Body of pancreas (tissue), 4 donors: ENCODE measurements at regions not wholly inside any gene's neighbourhood (a gene's known extent, or its start where the extent isn't known, plus 50 kb on each side); places are given as distances from the start of the nearest gene placed in this dataset.

ENCODE experiments used
- POLR2A ChIP-seq, 3 donors: fragments of 450-650 bp; IDR thresholded peaks; one replicate each; pipeline ENCODE4 v1.6.1; 2016; ENCODE audit warnings: antibody characterized with exemption in 3 of 3, mild to moderate bottlenecking in 2 of 3
- TF ChIP-seq, protein P1 (sequence below), 7 experiments: fragments of 450-650 bp in 4 of 7; fragments of 200-600 bp in 3 of 7; sonication (generic) in 3 of 7; IDR thresholded peaks; one replicate each; pipeline ENCODE4 v1.5.1; 2016 to 2019; ENCODE audit warnings: antibody characterized with exemption in 7 of 7

DNA sequence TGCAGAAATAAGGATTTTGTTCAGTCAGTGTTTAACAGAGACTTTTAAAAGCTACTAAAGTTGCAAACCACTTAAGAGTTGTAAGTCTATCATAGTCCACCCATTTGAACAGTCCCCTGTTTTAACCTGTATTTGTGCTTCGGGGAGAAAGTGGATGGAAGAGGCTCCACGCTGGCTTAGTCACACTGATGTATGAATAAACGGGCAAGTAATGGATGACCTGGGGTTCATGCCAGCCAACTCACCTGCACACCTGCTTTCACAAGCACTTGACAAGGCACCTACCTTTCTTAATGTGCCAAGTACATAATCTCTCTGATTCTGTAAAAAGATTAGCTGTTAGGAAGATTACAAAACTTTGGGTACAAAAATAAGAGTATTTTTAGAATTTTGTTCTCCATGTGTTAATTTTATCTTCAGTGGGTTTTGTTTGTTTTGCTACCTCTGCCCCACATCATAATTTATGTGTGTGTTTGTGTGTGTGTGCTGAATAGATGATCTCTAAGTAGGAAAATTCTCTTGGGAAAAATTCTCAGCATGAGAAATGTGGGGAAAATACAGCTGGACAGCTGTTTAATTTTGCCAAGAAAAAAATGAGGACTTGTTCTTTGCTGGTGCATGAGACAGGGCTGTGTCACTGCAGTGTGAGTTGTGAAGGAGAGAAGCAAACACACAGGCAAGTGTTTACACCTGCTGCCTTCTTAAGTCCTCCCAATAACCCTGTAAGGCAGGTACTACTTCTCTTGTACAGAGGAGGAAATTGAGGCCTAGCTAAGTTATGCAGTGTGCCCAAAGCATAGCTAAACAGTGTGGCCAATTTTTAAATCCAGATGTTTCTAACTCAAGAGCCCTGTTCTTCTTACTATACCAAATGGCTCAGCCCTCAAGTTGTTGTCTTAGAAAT lies 181.2 kb upstream of the IL12A start:
- TF ChIP-seq, protein P1, sequence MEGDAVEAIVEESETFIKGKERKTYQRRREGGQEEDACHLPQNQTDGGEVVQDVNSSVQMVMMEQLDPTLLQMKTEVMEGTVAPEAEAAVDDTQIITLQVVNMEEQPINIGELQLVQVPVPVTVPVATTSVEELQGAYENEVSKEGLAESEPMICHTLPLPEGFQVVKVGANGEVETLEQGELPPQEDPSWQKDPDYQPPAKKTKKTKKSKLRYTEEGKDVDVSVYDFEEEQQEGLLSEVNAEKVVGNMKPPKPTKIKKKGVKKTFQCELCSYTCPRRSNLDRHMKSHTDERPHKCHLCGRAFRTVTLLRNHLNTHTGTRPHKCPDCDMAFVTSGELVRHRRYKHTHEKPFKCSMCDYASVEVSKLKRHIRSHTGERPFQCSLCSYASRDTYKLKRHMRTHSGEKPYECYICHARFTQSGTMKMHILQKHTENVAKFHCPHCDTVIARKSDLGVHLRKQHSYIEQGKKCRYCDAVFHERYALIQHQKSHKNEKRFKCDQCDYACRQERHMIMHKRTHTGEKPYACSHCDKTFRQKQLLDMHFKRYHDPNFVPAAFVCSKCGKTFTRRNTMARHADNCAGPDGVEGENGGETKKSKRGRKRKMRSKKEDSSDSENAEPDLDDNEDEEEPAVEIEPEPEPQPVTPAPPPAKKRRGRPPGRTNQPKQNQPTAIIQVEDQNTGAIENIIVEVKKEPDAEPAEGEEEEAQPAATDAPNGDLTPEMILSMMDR (IDR thresholded peaks at IDR 0.05), result no peak
- no peak for TF ChIP-seq POLR2A (IDR thresholded peaks at IDR 0.05)
